Upper lobe of left lung (tissue), 4 donors: ENCODE measurements at regions not wholly inside any gene's neighbourhood (a gene's known extent, or its start where the extent isn't known, plus 50 kb on each side); places are given as distances from the start of the nearest gene placed in this dataset.
"Not testable (repeated sequence)": the region's sequence is repeated elsewhere in the genome, so short reads cannot be mapped to it uniquely, and the experiment has no call there.

Experiments
- EP300 ChIP-seq, 4 donors: sonication (generic); formaldehyde crosslinking; IDR thresholded peaks; one replicate each; pipeline ENCODE4 v1.5.1; 2017; ENCODE audit warnings: antibody characterized with exemption in 4 of 4, control low read depth in 2 of 4
- POLR2A ChIP-seq, 4 donors: fragments of 450-650 bp; IDR thresholded peaks; one replicate each; pipeline ENCODE4 v1.5.1; 2016 to 2017; ENCODE audit warnings: antibody characterized with exemption in 4 of 4, mild to moderate bottlenecking in 2 of 4
- POLR2AphosphoS5 ChIP-seq, 2 donors: sonication (generic); formaldehyde crosslinking; IDR thresholded peaks; one replicate each; pipeline ENCODE4 v1.5.1; 2017; ENCODE audit warnings: antibody characterized with exemption in 2 of 2
- TF ChIP-seq, protein P1 (sequence below), 6 experiments: fragments of 450-650 bp in 4 of 6; fragments of 200-600 bp in 2 of 6; sonication (generic) in 2 of 6; IDR thresholded peaks; one replicate each; pipeline ENCODE4 v1.5.1; 2016 to 2019; ENCODE audit warnings: antibody characterized with exemption in 6 of 6

DNA sequence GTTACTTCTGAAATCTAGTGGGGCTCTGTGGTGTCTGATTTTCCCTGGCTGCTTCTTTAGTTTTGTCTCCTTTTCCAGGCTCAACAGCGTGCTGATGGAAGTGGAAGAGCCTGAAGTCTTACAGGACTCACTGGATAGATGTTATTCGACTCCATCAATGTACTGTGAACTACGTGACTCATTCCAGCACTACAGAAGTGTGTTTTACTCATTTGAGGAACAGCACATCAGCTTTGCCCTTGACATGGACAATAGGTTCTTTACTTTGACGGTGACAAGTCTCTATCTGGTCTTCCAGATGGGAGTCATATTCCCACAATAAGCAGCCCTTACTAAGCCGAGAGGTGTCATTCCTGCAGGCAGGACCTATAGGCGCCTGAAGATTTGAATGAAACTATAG, 51.1 kb downstream of the NBPF8 start:
- TF ChIP-seq POLR2AphosphoS5, POLR2A, EP300 (IDR thresholded peaks at IDR 0.05): not testable (repeated sequence)
- TF ChIP-seq, protein P1, sequence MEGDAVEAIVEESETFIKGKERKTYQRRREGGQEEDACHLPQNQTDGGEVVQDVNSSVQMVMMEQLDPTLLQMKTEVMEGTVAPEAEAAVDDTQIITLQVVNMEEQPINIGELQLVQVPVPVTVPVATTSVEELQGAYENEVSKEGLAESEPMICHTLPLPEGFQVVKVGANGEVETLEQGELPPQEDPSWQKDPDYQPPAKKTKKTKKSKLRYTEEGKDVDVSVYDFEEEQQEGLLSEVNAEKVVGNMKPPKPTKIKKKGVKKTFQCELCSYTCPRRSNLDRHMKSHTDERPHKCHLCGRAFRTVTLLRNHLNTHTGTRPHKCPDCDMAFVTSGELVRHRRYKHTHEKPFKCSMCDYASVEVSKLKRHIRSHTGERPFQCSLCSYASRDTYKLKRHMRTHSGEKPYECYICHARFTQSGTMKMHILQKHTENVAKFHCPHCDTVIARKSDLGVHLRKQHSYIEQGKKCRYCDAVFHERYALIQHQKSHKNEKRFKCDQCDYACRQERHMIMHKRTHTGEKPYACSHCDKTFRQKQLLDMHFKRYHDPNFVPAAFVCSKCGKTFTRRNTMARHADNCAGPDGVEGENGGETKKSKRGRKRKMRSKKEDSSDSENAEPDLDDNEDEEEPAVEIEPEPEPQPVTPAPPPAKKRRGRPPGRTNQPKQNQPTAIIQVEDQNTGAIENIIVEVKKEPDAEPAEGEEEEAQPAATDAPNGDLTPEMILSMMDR (IDR thresholded peaks at IDR 0.05): not testable (repeated sequence)
